ENCODE measurements at regions not wholly inside any gene's neighbourhood (a gene's known extent, or its start where the extent isn't known, plus 50 kb on each side); places are given as distances from the start of the nearest gene placed in this dataset.

- Histone ChIP-seq H3K9me3 (no peaks in the 10 kb centered on the region), H2AFZ (ENCODE audit: low read depth) (no peak overlapping the region), H3K4me1 (ENCODE audit: control insufficient read depth in 1 of 2, insufficient read depth in 2 of 2, low read depth in 1 of 2, low read length in 1 of 2) (no peaks in the 10 kb centered on the region), H3F3A (replicated peaks; ENCODE audit: insufficient read depth) (no peaks in the 10 kb centered on the region), H3K9me2 (no peaks in the 10 kb centered on the region), H3K36me3 (replicated peaks in 1 of 2; ENCODE audit: control insufficient read depth in 1 of 2, insufficient read depth in 2 of 2, low read length in 1 of 2) (no peaks in the 10 kb centered on the region), H3K4me3 (ENCODE audit: low read depth in 2 of 2, low read length in 1 of 2) (no peak overlapping the region), H3K27ac (ENCODE audit: low read depth in 2 of 2, low read length in 1 of 2) (no peak overlapping the region), H4K20me1 (ENCODE audit: insufficient read depth) (no peaks in the 10 kb centered on the region), H3K4me2 (no peak overlapping the region), H3K9ac (no peak overlapping the region), H3K27me3 (ENCODE audit: insufficient read depth) (no peaks in the 10 kb centered on the region), H3K79me2 (ENCODE audit: insufficient read depth) (no peaks in the 10 kb centered on the region)
- no peak for TF ChIP-seq EP300 (IDR thresholded peaks at IDR 0.05; ENCODE audit: borderline replicate concordance in 1 of 2, low read depth in 1 of 2, low read length in 1 of 2)
- WGBS (ENCODE audit: low lambda C conversion rate) = 76% methylated on average over 4 of the region's 4 CpGs
- POLR2A ChIA-PET = no interaction called here
- CTCF ChIA-PET = no interaction called here
- no peak for DNase-seq
Measured at GRCh38 chr5:67934976-67935375, 280.6 kb upstream of the PIK3R1 start.

- Histone ChIP-seq H3K27me3 (ENCODE audit: insufficient read depth) (no peaks in the 10 kb centered on the region), H3F3A (replicated peaks; ENCODE audit: insufficient read depth) (no peaks in the 10 kb centered on the region), H3K9me2 (no peaks in the 10 kb centered on the region), H3K27ac (ENCODE audit: low read depth in 2 of 2, low read length in 1 of 2) (no peak overlapping the region), H3K4me1 (ENCODE audit: control insufficient read depth in 1 of 2, insufficient read depth in 2 of 2, low read depth in 1 of 2, low read length in 1 of 2) (no peaks in the 10 kb centered on the region), H3K9ac (no peak overlapping the region), H2AFZ (ENCODE audit: low read depth) (no peak overlapping the region), H3K9me3 (no peaks in the 10 kb centered on the region), H3K4me3 (ENCODE audit: low read depth in 2 of 2, low read length in 1 of 2) (no peak overlapping the region), H3K79me2 (ENCODE audit: insufficient read depth) (no peaks in the 10 kb centered on the region), H3K4me2 (no peak overlapping the region), H4K20me1 (ENCODE audit: insufficient read depth) (no peaks in the 10 kb centered on the region), H3K36me3 (replicated peaks in 1 of 2; ENCODE audit: control insufficient read depth in 1 of 2, insufficient read depth in 2 of 2, low read length in 1 of 2) (no peaks in the 10 kb centered on the region)
- DNase-seq = no peak
- ChIA-PET POLR2A (no interaction called here), CTCF (interaction anchor here (0.6 kb wide), 1 partner anchor 68 kb away, joined by 3 read pairs; no protein-coding TSS in a partner anchor)
- no peak for TF ChIP-seq USF2 (IDR thresholded peaks at IDR 0.05; ENCODE audit: borderline replicate concordance, low read depth, low read length)
- no peak for TF ChIP-seq RXRA (IDR thresholded peaks at IDR 0.05; ENCODE audit: borderline replicate concordance, low read depth)
- TF ChIP-seq FOXJ3 (CRISPR knock-in tag; IDR thresholded peaks at IDR 0.05) = no peak
- no peak for TF ChIP-seq EZH2phosphoT487 (IDR thresholded peaks at IDR 0.05; ENCODE audit: borderline replicate concordance, low read depth)
- no peak for TF ChIP-seq RAD21 (IDR thresholded peaks at IDR 0.05; ENCODE audit: low read length)
- TF ChIP-seq IRF3 (IDR thresholded peaks at IDR 0.05; ENCODE audit: low read depth, low read length) = no peak
- no peak for TF ChIP-seq POLR2AphosphoS5 (IDR thresholded peaks at IDR 0.05; ENCODE audit: low read depth, low read length)
- no peak for TF ChIP-seq GATA2 (CRISPR knock-in tag; IDR thresholded peaks at IDR 0.05)
- TF ChIP-seq SMC3 (IDR thresholded peaks at IDR 0.05; ENCODE audit: low read depth, low read length) = no peak
- TF ChIP-seq RCOR1 (IDR thresholded peaks at IDR 0.05; ENCODE audit: low read length) = no peak
- no peak for TF ChIP-seq PBX3 (IDR thresholded peaks at IDR 0.05)
- TF ChIP-seq TCF12 (IDR thresholded peaks at IDR 0.05) = no peak
- no peak for TF ChIP-seq JUND (IDR thresholded peaks at IDR 0.05)
- 61% methylated on average over 5 of the region's 5 CpGs for WGBS (ENCODE audit: low lambda C conversion rate)
Measured at GRCh38 chr5:67925511-67925910, 290.0 kb upstream of the PIK3R1 start.
